Activated gamma-delta T cell treated with Interleukin-2 at 50 U/mL for 16 hours (primary cell): ENCODE measurements at regions not wholly inside any gene's neighbourhood (a gene's known extent, or its start where the extent isn't known, plus 50 kb on each side); places are given as distances from the start of the nearest gene placed in this dataset.
"Not testable (repeated sequence)": the region's sequence is repeated elsewhere in the genome, so short reads cannot be mapped to it uniquely, and the experiment has no call there.

ENCODE experiments used
- DNase-seq: peaks from one replicate; pipeline ENCODE4 v3.0.0-alpha.2; 2020

GRCh38 chr7:16130111-16131110, 290.9 kb downstream of the CRPPA start:
- DNase-seq: no peak

- no peak for DNase-seq
These were observed 291.8 kb downstream of the CRPPA start for GRCh38 chr7:16129431-16130110.

- DNase-seq: no peak
These were observed 298.1 kb downstream of the CRPPA start for GRCh38 chr7:16123117-16123770.

DNA sequence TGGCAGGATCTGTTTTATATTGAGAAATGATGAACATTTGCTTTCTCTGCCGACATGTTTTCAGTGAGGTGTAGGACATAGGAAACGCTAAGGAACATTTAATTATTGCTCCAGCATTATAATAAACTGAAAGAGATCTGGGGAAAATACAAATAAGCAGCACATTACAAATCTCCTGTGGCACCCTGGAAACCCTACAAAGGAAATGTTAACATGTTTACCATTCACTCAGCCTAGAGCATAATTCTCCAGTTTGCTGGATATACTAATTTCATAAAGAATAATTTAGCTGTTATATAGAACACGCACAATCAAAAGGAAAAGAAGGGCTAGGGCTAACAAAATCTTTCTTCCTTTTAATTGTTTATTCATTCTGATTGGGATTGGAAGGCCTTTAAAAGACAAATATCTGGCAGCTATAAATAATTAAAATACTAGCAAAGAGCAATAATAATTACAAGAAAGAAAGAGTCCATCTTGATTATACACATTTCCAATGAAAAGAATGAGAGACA, 299.4 kb downstream of the CRPPA start:
- DNase-seq: no peak

- DNase-seq: no peak
These were observed 306.0 kb downstream of the CRPPA start for GRCh38 chr7:16115374-16115773.

DNA sequence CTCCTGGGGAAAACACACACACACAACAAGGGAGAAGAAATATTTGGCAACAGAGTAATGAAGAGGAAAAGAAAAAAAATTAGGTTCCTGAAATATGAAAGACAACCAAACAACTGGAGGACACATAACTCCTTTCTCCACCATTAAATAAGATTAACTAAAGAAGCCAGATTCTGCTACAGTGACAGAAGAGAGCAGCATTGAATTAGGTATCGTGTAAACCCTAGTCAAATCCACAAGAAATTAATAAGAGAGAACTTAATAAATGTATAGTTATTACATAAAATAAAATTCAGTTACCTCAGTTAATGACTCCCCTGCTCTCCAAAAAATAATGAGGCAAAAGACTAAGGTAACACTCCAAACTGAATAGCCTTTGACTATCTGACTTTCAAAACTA, 306.7 kb downstream of the CRPPA start:
- DNase-seq: no peak

- DNase-seq: no peak
These were observed 307.3 kb downstream of the CRPPA start for GRCh38 chr7:16114071-16114470.

DNA sequence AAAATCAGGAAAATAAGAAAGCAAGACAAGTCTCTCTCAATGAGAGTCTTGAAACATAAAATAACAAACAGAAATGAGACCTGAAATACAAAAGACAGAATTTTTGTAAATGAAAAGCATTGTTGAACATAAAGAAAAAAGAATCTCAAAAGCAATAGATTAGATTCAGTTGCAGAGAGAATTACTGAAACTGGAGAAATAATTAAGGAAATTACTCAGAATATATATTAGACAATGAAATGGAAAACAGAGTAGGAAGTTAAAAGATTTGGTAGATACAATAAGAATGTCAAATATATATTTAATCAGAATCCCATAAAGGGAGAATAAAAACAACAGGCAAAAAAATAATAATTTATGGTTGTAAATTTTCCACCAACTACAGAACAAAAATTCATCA, 308.3 kb downstream of the CRPPA start:
- no peak for DNase-seq

DNA sequence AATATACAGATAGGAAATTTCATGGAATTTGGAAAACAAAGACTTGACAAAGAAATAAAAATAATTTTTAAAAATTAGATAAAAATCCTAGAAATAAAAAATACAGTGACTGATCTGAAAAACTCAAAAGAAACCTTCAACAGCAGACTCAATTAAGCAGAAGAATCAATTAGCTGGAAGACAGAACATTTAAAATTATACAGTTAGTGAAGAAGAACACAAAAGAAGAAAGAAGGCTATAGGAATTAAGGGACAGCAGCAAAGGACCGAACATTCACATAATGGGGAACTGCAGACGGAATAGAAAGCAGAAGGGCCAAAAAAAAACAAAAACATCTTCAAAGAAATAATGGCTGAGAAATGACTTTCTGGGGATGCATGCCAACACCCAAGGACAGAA, 314.5 kb downstream of the CRPPA start:
- DNase-seq: no peak

DNA sequence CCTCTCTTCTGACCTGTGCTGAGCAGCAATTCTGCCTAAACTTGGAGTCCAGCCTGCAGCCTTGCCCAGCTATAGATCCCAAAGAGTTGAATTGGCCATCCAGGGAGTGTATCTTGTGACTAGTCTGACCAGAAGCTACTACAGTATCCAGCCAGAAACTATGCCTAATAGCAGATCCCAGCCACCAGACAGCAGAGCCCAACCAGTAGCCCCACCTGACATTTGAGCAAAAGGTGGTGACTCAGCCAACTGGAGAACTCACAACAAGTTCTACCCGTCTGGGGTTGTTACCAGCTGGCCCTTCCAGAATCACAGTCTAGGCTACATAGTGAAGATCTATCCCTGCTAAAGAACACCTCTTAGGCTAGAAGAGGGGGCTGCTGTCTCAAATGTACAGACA, 315.0 kb downstream of the CRPPA start:
- DNase-seq: no peak

DNA sequence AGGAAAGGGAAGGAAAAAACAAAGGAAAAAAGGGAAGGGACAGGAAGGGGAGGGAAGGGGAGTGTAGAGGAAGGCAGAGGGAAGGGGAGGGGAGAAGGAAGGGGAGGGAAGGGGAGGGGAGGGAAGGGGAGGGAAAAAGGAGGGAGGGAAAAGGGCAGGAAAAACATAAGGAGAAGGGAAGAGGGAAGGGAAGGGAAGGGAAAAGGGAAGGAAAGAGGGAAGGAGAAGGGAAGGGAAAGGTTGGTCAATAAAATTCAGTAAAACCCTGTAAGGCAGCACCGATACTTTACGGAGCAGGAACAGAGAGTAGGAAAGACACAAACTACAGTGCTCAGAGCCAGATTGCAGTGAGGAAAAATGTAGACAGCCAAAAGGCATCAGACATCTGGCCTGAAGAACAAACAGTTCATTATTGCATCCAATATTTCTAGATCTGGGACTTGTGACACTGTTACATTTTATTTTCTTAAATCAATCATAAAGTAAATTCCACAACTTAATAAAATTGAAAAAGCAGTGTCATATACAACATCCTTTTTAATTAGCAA, 322.0 kb downstream of the CRPPA start:
- DNase-seq: no peak

DNA sequence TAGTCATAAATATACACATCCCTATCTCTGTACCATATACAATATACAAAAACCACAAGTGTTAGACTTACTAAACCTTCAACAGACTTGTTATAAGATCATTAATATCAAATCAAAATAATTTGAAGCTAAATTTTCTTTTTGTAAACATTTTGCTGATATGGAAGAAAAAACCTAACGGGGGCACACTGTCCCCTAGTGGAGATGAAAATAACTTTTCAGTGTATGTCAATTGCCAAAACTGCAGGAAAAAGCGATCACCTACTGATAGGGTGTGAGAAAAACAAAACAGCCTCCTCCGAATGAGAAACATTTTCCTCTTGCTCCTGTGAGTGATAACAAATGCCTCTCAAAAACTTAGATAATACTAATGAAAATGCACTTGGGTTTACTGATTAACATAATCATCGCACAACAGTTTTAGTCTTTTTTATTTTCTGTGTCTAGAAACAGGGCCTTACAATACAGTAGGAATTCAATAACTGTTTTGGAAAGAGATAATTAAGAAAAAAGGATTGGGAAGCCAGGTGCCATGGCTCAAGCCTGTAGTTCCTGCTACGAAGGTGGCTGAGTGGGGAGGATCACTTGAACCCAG, 322.7 kb downstream of the CRPPA start:
- DNase-seq: no peak

- DNase-seq: no peak
These were observed 323.3 kb downstream of the CRPPA start for GRCh38 chr7:16098058-16098457.

DNA sequence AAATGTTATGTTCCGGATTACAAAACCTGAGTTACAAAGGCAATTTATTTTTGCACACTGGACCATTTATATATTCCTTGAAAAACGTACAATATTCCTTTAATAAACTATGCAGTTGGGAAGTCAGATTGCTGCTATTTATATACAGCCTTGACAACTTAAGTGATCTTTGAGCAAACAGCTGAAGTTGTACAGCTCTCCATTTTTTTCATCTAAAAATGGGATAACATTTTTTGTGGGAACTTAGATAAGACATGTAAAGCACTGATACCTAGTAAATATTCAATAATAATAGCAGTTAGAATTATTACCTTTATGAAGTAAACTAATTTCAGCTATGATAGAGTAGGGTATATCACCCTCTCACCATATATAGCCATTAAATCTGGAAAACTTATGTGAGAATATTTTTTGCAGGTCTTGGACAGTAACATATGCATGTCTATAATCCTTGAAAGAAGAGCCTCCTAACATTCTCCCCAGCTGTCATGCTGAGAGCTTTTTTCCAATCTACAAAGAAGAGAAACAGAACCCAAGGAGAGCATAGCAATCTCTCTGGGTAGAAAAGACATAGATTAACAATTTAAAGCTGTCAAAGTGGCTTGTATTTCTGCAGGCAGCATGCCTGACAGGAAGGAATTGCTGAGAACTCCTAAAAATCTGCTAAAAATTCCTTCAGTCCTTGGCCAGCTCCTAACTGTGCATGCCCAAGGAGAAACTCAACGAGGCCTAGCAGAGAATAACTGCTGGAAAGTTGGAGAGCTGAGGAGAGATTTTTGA, 326.0 kb downstream of the CRPPA start:
- DNase-seq: no peak

GRCh38 chr7:16094651-16095050, 326.7 kb downstream of the CRPPA start:
- DNase-seq: no peak

- no peak for DNase-seq
These were observed 328.6 kb downstream of the CRPPA start for GRCh38 chr7:16092711-16093110.

GRCh38 chr7:16091701-16092310, 329.5 kb downstream of the CRPPA start:
- no peak for DNase-seq

- no peak for DNase-seq
These were observed 331.5 kb downstream of the CRPPA start for GRCh38 chr7:16089801-16090200.

- no peak for DNase-seq
These were observed 332.1 kb downstream of the CRPPA start for GRCh38 chr7:16089191-16089590.

DNA sequence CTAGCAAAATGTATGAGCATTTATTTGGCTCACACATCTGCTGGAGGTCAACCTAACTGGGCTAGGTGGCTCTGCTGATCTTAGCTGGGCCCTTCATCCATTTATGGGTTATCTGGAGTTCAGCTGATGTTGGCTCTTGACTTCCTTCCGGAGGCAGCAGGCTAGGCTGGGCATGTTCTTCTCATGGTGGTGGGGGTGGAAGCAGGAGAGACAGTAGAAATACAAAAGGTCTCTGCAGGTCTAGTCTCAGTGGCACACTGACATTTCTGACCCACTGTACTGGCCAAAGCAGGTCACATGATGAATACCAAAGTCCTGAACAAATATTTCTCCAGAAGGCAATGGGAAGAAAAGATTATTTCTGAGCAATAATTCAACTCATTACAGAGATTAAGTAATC, 334.6 kb downstream of the CRPPA start:
- DNase-seq: no peak

GRCh38 chr7:16085780-16086179, 335.6 kb downstream of the CRPPA start:
- not testable (repeated sequence) for DNase-seq
